HepG2 (cell line): ENCODE measurements at regions not wholly inside any gene's neighbourhood (a gene's known extent, or its start where the extent isn't known, plus 50 kb on each side); places are given as distances from the start of the nearest gene placed in this dataset.

Source experiments
- ATAC-seq: fragments of 200-7000 bp; cut with Tn5 transposase; 3 replicates; pipeline ENCODE4 v1.9.1; 2020; ENCODE audit warnings: mild to moderate bottlenecking, moderate library complexity
- BruUV-seq: library from RNA; stranded (reverse); fragments of 400-500 nt; replicated peaks from 2 replicates; lab custom pipeline; 2021; lab: Mats Ljungman, UMichigan
- CTCF ChIA-PET: fragments of 300-600 bp; formaldehyde crosslinking; extraction: SDS; loops from one replicate; lab custom pipeline; 2021; ENCODE audit warnings: low total read pairs, inconsistent platforms, low intra/inter-chr PET ratio; lab: Yijun Ruan, JAX
- POLR2A ChIA-PET: fragments of 350-600 bp; sonication (Branson Sonifier 250); formaldehyde crosslinking; loops from one replicate; lab custom pipeline; 2020; ENCODE audit warnings: antibody characterized with exemption, inconsistent platforms; lab: Yijun Ruan, JAX
- DNase-seq: peaks from one replicate; pipeline ENCODE4 v3.0.0-alpha.2; 2015; ENCODE audit warnings: low spot score
- FAIRE-seq: peaks from 3 replicates; lab custom pipeline; 2011; peaks lifted over from hg19 to GRCh38; lab: Jason Lieb, UNC
- H2AFZ ChIP-seq: one replicate; pipeline ENCODE4 v1.6.1; 2011; ENCODE audit warnings: low read length, inconsistent platforms
- H3K27ac ChIP-seq: fragments of 300-600 bp; 3 replicates; pipeline ENCODE4 v1.8.0; 2011; ENCODE audit warnings: mixed run types, mild to moderate bottlenecking, mixed read lengths, low read length, inconsistent platforms; ENCODE audit not compliant: insufficient read depth; ENCODE audit errors: extremely low read length
- H3K27me3 ChIP-seq, 2 experiments: fragments of 200-600 bp in 1 of 2; 2 replicates in 1 of 2; 3 replicates in 1 of 2; pipeline versions ENCODE4 v1.6.0 to v1.8.0; 2011; ENCODE audit warnings: low read length in 2 of 2, mild to moderate bottlenecking in 2 of 2, moderate library complexity in 2 of 2, inconsistent platforms in 1 of 2; ENCODE audit not compliant: insufficient read depth in 2 of 2, control insufficient read depth in 1 of 2
- H3K36me3 ChIP-seq, 2 experiments: fragments of 200-600 bp in 1 of 2; replicated peaks in 1 of 2; 2 replicates in 1 of 2; 3 replicates in 1 of 2; pipeline versions ENCODE4 v1.5.1 to v1.8.0; 2011; ENCODE audit warnings: low read length in 2 of 2, inconsistent platforms in 1 of 2; ENCODE audit not compliant: insufficient read depth in 2 of 2, control insufficient read depth in 1 of 2
- H3K4me1 ChIP-seq: 2 replicates; pipeline ENCODE4 v1.5.1; 2012; ENCODE audit warnings: low read length, inconsistent platforms; ENCODE audit not compliant: insufficient read depth
- H3K4me2 ChIP-seq: 2 replicates; pipeline ENCODE4 v1.6.0; 2011; ENCODE audit warnings: low read depth, low read length, inconsistent platforms
- H3K4me3 ChIP-seq, 3 experiments: fragments of 200-600 bp in 1 of 3; sonication (generic), shearing (Covaris generic) in 1 of 3; replicated peaks in 1 of 3; 2 replicates each; pipeline ENCODE4 v1.5.1; 2011 to 2016; ENCODE audit warnings: low read length in 3 of 3, inconsistent platforms in 2 of 3, low read depth in 2 of 3, mild to moderate bottlenecking in 2 of 3, control low read depth in 1 of 3, mixed read lengths in 1 of 3; ENCODE audit not compliant: insufficient read depth in 1 of 3
- H3K79me2 ChIP-seq: one replicate; pipeline ENCODE4 v1.6.1; 2011; ENCODE audit warnings: low read length, inconsistent platforms; ENCODE audit not compliant: insufficient read depth
- H3K9ac ChIP-seq: 2 replicates; pipeline ENCODE4 v1.6.0; 2011; ENCODE audit warnings: mild to moderate bottlenecking, low read depth, low read length, inconsistent platforms; ENCODE audit not compliant: insufficient read depth
- H3K9me3 ChIP-seq: 2 replicates; pipeline ENCODE4 v1.5.1; 2012; ENCODE audit warnings: mild to moderate bottlenecking, low read length
- H4K20me1 ChIP-seq: 2 replicates; pipeline ENCODE4 v1.6.0; 2011; ENCODE audit warnings: inconsistent platforms, mild to moderate bottlenecking, low read length, moderate library complexity; ENCODE audit not compliant: insufficient read depth
- BCLAF1 ChIP-seq: fragments of 450-650 bp; IDR thresholded peaks from 2 replicates; pipeline ENCODE4 v1.6.1; 2017; ENCODE audit warnings: mild to moderate bottlenecking
- GTF3A ChIP-seq: sonication (generic); formaldehyde crosslinking; conservative IDR thresholded peaks from 2 replicates; pipeline ENCODE4 v1.4.0; 2020; ENCODE audit warnings: mild to moderate bottlenecking, missing genetic modification reagents
- NONO ChIP-seq, 2 experiments: fragments of 450-650 bp in 1 of 2; sonication (generic) in 1 of 2; formaldehyde crosslinking in 1 of 2; IDR thresholded peaks in 1 of 2; conservative IDR thresholded peaks in 1 of 2; 2 replicates each; pipeline versions ENCODE4 v1.6.1 to v1.8.0; 2017 to 2022; ENCODE audit warnings: mild to moderate bottlenecking in 1 of 2, missing genetic modification reagents in 1 of 2, moderate library complexity in 1 of 2
- RAD51 ChIP-seq: fragments of 450-650 bp; IDR thresholded peaks from 2 replicates; pipeline ENCODE4 v1.6.1; 2016; ENCODE audit warnings: borderline replicate concordance
- RARA ChIP-seq: IDR thresholded peaks from 2 replicates; pipeline ENCODE4 v1.6.1; 2016; ENCODE audit warnings: missing genetic modification reagents, missing compliant biosample characterization
- ZBTB20 ChIP-seq: sonication (generic); formaldehyde crosslinking; IDR thresholded peaks from 2 replicates; pipeline ENCODE4 v1.8.1; 2023; ENCODE audit warnings: missing genetic modification reagents, low read depth, mild to moderate bottlenecking, borderline replicate concordance
- ZFP36L2 ChIP-seq: sonication (generic); formaldehyde crosslinking; IDR thresholded peaks from 2 replicates; pipeline ENCODE4 v1.4.0; 2020; ENCODE audit warnings: missing genetic modification reagents
- ZMYM4 ChIP-seq: sonication (generic); formaldehyde crosslinking; IDR thresholded peaks from 2 replicates; pipeline ENCODE4 v1.8.1; 2023; ENCODE audit warnings: mild to moderate bottlenecking, missing genetic modification reagents
- ZNF431 ChIP-seq: sonication (generic); formaldehyde crosslinking; IDR thresholded peaks from 2 replicates; pipeline ENCODE4 v1.9.0; 2022; ENCODE audit warnings: missing genetic modification reagents, low read depth, mild to moderate bottlenecking, borderline replicate concordance
- ZNF660 ChIP-seq: sonication (generic); formaldehyde crosslinking; IDR thresholded peaks from 2 replicates; pipeline ENCODE4 v1.5.1; 2020; ENCODE audit warnings: mild to moderate bottlenecking, low read depth, missing genetic modification reagents, borderline replicate concordance
- ZNF775 ChIP-seq: sonication (generic); formaldehyde crosslinking; IDR thresholded peaks from 2 replicates; pipeline ENCODE4 v1.4.0; 2020; ENCODE audit warnings: missing genetic modification reagents, mild to moderate bottlenecking, moderate library complexity, borderline replicate concordance
- ZNF83 ChIP-seq: sonication (generic); formaldehyde crosslinking; IDR thresholded peaks from 2 replicates; pipeline ENCODE4 v1.4.0; 2020; ENCODE audit warnings: missing genetic modification reagents, mild to moderate bottlenecking, borderline replicate concordance
- ZSCAN20 ChIP-seq: sonication (generic); formaldehyde crosslinking; IDR thresholded peaks from 2 replicates; pipeline ENCODE4 v1.4.0; 2020; ENCODE audit warnings: missing genetic modification reagents, mild to moderate bottlenecking, borderline replicate concordance
- ZSCAN31 ChIP-seq: sonication (generic); formaldehyde crosslinking; IDR thresholded peaks from 2 replicates; pipeline ENCODE4 v1.5.0; 2020; ENCODE audit warnings: low read depth, mild to moderate bottlenecking, missing genetic modification reagents
- WGBS: methylation state at CpG from one replicate; pipeline ENCODE4 v1.1.6; 2017; ENCODE audit warnings: low lambda C conversion rate; 5-methylcytosine and 5-hydroxymethylcytosine counted together
- in situ Hi-C: cut with HindIII; loops from 2 replicates; pipeline ENCODE4 v1.10.0; 2017; ENCODE audit warnings: low pct_unique_long_range_greater_than_20kb; ENCODE audit not compliant: extremely low pct_ligation_motif_present
- intact Hi-C: fragments of 100-400 bp; cut with micrococcal nuclease; formaldehyde crosslinking; loops from one replicate; pipeline ENCODE4 v1.10.0; 2022; ENCODE audit not compliant: unreplicated experiment
- TF ChIP-seq, protein P1 (sequence below): sonication (generic); formaldehyde crosslinking; IDR thresholded peaks from 2 replicates; pipeline ENCODE4 v1.5.1; 2020; ENCODE audit warnings: mild to moderate bottlenecking, missing genetic modification reagents, moderate library complexity
- TF ChIP-seq, protein P2 (sequence below): sonication (generic); formaldehyde crosslinking; IDR thresholded peaks from 2 replicates; pipeline ENCODE4 v1.5.1; 2020; ENCODE audit warnings: missing genetic modification reagents, mild to moderate bottlenecking, borderline replicate concordance

GRCh38 chr6:870096-870495 lies 177.2 kb upstream of the EXOC2 start (continued):
- TF ChIP-seq ZNF83 (CRISPR knock-in tag) (no peak), BCLAF1 (no peak), RARA (CRISPR knock-in tag) (no peak)
- TF ChIP-seq, protein P1, sequence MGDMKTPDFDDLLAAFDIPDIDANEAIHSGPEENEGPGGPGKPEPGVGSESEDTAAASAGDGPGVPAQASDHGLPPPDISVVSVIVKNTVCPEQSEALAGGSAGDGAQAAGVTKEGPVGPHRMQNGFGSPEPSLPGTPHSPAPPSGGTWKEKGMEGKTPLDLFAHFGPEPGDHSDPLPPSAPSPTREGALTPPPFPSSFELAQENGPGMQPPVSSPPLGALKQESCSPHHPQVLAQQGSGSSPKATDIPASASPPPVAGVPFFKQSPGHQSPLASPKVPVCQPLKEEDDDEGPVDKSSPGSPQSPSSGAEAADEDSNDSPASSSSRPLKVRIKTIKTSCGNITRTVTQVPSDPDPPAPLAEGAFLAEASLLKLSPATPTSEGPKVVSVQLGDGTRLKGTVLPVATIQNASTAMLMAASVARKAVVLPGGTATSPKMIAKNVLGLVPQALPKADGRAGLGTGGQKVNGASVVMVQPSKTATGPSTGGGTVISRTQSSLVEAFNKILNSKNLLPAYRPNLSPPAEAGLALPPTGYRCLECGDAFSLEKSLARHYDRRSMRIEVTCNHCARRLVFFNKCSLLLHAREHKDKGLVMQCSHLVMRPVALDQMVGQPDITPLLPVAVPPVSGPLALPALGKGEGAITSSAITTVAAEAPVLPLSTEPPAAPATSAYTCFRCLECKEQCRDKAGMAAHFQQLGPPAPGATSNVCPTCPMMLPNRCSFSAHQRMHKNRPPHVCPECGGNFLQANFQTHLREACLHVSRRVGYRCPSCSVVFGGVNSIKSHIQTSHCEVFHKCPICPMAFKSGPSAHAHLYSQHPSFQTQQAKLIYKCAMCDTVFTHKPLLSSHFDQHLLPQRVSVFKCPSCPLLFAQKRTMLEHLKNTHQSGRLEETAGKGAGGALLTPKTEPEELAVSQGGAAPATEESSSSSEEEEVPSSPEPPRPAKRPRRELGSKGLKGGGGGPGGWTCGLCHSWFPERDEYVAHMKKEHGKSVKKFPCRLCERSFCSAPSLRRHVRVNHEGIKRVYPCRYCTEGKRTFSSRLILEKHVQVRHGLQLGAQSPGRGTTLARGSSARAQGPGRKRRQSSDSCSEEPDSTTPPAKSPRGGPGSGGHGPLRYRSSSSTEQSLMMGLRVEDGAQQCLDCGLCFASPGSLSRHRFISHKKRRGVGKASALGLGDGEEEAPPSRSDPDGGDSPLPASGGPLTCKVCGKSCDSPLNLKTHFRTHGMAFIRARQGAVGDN (CRISPR knock-in tag) = no peak

DNA sequence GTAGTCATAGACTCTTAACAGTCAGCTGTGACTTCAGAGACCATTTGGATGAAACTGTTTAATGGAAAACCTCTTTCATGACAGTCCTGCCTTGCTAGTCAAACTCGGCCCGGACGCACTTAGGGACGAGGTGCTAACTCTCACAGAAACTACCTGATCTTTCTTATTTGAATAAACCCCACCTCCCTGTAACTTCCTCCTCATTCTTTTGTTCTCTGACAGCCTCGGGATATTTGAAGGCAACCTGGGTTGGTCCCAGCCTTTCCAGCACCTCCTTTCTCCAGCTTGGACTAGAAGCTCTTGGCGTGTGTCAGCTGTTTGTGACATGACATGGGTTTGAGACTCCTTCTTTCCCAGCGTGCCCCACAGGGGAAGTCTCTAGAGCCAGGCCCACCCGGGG lies 175.3 kb upstream of the EXOC2 start:
- in situ Hi-C loops = no loop called here
- no peak overlapping the region for H3K9ac ChIP-seq
- FAIRE-seq (no peak), DNase-seq (no peak), ATAC-seq (no peak)
- WGBS = 45% methylated on average over 8 of the region's 8 CpGs
- BruUV-seq = no TSS peak
- H3K27me3 ChIP-seq = peaks cover 0 to 19% of the 10 kb centered on the region in 2 experiments; a peak in 3 of 5 replicates
- no peak overlapping the region for H3K4me2 ChIP-seq
- H4K20me1 ChIP-seq = no peaks in the 10 kb centered on the region
- intact Hi-C loops = no loop called here
- no peak overlapping the region for H2AFZ ChIP-seq
- no peak overlapping the region for H3K27ac ChIP-seq
- H3K79me2 ChIP-seq = no peaks in the 10 kb centered on the region
- H3K4me3 ChIP-seq = no peak overlapping the region
- POLR2A ChIA-PET = no interaction called here
- H3K4me1 ChIP-seq = peaks cover 8% of the 10 kb centered on the region; the same call in 1 of the 2 replicates
- CTCF ChIA-PET = no interaction called here
- H3K36me3 ChIP-seq = no peaks in the 10 kb centered on the region
- no peaks in the 10 kb centered on the region for H3K9me3 ChIP-seq
- TF ChIP-seq ZSCAN31 (CRISPR knock-in tag) (no peak), ZNF775 (no peak), NONO (IDR thresholded peaks at IDR 0.05) (no peak), NONO (CRISPR knock-in tag; conservative IDR thresholded peaks at IDR 0.05) (no peak), ZBTB20 (CRISPR knock-in tag) (no peak), ZFP36L2 (CRISPR knock-in tag) (no peak), ZNF431 (no peak), RAD51 (no peak), ZMYM4 (no peak), ZNF660 (CRISPR knock-in tag) (no peak), ZSCAN20 (no peak), GTF3A (CRISPR knock-in tag) (no peak)
- TF ChIP-seq, protein P2, sequence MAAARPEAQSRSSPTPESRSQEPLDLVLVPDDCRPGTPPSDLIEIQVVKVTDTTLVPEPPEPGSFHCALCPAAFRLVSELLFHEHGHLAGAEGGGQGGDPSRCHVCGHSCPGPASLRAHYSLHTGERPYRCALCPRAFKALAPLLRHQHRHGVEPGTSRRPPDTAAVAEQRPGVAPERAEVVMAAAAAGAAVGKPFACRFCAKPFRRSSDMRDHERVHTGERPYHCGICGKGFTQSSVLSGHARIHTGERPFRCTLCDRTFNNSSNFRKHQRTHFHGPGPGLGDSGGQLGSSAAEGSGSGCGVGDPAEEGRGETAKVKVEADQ (CRISPR knock-in tag) = no peak
